Spleen (tissue), 7 donors: ENCODE measurements at regions not wholly inside any gene's neighbourhood (a gene's known extent, or its start where the extent isn't known, plus 50 kb on each side); places are given as distances from the start of the nearest gene placed in this dataset.

Experiments used
- POLR2A ChIP-seq, 3 donors: fragments of 450-650 bp; IDR thresholded peaks; one replicate each; pipeline ENCODE4 v1.5.1; 2017; ENCODE audit warnings: antibody characterized with exemption in 3 of 3, mild to moderate bottlenecking in 1 of 3
- POLR2AphosphoS5 ChIP-seq, 3 donors: sonication (generic); formaldehyde crosslinking; IDR thresholded peaks; one replicate each; pipeline ENCODE4 v1.5.1; 2017; ENCODE audit warnings: antibody characterized with exemption in 3 of 3
- TF ChIP-seq, protein P1 (sequence below), 11 experiments: fragments of 200-600 bp in 7 of 11; fragments of 450-650 bp in 4 of 11; sonication (generic) in 4 of 11; IDR thresholded peaks in 8 of 11; conservative IDR thresholded peaks in 3 of 11; 1 replicate in 7 of 11; 2 replicates in 4 of 11; pipeline versions ENCODE4 v1.4.0 to v1.8.0; 2016 to 2021; ENCODE audit warnings: antibody characterized with exemption in 11 of 11, inconsistent platforms in 4 of 11, mild to moderate bottlenecking in 1 of 11
- donor health status: DM: no; HTN: no; CAD: no; lungs with moderate emphysema.
- donor health status: DM: no; HTN: no; CAD: no.
- donor health status: DM: no; HTN: no; CAD: no.

DNA sequence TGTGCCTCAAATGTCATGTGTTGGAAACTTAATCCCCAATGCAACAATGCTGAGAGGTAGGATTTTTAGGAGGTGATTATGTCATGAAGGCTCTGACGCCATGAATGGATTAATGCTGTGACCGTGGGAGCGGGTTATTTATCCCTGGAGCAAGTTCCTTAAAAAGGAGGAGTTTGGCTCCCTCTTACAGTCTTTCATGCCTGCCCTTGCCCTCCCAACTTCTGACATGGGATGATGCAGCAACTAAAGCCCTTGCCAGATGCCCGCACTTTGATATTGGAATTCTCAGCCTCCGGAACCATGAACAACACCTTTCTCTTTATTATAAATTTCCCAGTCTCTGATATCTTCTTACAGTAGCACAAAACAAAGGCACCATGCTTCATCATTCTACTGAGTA lies 685.3 kb upstream of the CHRM3 start:
- TF ChIP-seq, protein P1, sequence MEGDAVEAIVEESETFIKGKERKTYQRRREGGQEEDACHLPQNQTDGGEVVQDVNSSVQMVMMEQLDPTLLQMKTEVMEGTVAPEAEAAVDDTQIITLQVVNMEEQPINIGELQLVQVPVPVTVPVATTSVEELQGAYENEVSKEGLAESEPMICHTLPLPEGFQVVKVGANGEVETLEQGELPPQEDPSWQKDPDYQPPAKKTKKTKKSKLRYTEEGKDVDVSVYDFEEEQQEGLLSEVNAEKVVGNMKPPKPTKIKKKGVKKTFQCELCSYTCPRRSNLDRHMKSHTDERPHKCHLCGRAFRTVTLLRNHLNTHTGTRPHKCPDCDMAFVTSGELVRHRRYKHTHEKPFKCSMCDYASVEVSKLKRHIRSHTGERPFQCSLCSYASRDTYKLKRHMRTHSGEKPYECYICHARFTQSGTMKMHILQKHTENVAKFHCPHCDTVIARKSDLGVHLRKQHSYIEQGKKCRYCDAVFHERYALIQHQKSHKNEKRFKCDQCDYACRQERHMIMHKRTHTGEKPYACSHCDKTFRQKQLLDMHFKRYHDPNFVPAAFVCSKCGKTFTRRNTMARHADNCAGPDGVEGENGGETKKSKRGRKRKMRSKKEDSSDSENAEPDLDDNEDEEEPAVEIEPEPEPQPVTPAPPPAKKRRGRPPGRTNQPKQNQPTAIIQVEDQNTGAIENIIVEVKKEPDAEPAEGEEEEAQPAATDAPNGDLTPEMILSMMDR (IDR thresholded peaks at IDR 0.05 in 8 of 11, conservative IDR thresholded peaks at IDR 0.05 in 3 of 11): no peak
- TF ChIP-seq POLR2A (IDR thresholded peaks at IDR 0.05): no peak
- TF ChIP-seq POLR2AphosphoS5 (IDR thresholded peaks at IDR 0.05): no peak
